ENCODE measurements at regions not wholly inside any gene's neighbourhood (a gene's known extent, or its start where the extent isn't known, plus 50 kb on each side); places are given as distances from the start of the nearest gene placed in this dataset.

DNA sequence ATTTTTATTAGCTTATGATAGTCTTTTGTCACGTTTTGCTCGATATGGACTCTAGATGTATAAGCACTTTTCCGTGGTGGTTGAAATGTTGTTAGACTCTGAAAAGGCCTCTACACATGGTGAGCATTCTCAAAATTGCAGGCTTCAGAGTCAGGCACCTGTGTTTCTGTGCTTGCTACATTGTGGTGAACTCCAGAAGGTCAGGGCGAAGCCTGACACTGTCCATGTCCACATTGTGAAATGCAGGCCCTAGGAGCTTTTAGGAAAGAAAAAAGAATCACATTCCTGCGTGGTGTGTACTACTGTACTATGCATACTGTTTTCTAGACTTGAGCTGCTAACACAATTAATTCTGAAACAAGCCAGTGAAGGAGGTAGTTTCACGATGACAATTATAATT is 86.3 kb downstream of the HS3ST1 start:
- Histone ChIP-seq H3K9me3 (ENCODE audit: insufficient read depth, low read depth, low read length) (no peaks in the 10 kb centered on the region), H2AFZ (ENCODE audit: low read length) (no peak overlapping the region), H3F3A (ENCODE audit: low read depth) (no peaks in the 10 kb centered on the region), H3K27me3 (ENCODE audit: insufficient read depth, low read length, poor library complexity, severe bottlenecking) (no peaks in the 10 kb centered on the region), H3K9ac (ENCODE audit: low read depth, low read length, poor library complexity, severe bottlenecking) (no peak overlapping the region), H3K4me3 (ENCODE audit: low read length, poor library complexity, severe bottlenecking) (no peak overlapping the region), H4K20me1 (ENCODE audit: insufficient read depth, low read length, poor library complexity, severe bottlenecking) (no peaks in the 10 kb centered on the region), H3K4me2 (ENCODE audit: low read depth, low read length, poor library complexity, severe bottlenecking) (no peak overlapping the region), H3K79me2 (ENCODE audit: insufficient read depth, low read length) (no peaks in the 10 kb centered on the region), H3K9me2 (replicated peaks; ENCODE audit: low read depth, low read length) (no peaks in the 10 kb centered on the region), H3K36me3 (ENCODE audit: insufficient read depth, low read length) (no peaks in the 10 kb centered on the region), H3K4me1 (ENCODE audit: insufficient read depth, low read length, poor library complexity, severe bottlenecking) (no peaks in the 10 kb centered on the region)
- TF ChIP-seq, protein P1, sequence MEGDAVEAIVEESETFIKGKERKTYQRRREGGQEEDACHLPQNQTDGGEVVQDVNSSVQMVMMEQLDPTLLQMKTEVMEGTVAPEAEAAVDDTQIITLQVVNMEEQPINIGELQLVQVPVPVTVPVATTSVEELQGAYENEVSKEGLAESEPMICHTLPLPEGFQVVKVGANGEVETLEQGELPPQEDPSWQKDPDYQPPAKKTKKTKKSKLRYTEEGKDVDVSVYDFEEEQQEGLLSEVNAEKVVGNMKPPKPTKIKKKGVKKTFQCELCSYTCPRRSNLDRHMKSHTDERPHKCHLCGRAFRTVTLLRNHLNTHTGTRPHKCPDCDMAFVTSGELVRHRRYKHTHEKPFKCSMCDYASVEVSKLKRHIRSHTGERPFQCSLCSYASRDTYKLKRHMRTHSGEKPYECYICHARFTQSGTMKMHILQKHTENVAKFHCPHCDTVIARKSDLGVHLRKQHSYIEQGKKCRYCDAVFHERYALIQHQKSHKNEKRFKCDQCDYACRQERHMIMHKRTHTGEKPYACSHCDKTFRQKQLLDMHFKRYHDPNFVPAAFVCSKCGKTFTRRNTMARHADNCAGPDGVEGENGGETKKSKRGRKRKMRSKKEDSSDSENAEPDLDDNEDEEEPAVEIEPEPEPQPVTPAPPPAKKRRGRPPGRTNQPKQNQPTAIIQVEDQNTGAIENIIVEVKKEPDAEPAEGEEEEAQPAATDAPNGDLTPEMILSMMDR (conservative IDR thresholded peaks at IDR 0.05; ENCODE audit: low read length): no peak

DNA sequence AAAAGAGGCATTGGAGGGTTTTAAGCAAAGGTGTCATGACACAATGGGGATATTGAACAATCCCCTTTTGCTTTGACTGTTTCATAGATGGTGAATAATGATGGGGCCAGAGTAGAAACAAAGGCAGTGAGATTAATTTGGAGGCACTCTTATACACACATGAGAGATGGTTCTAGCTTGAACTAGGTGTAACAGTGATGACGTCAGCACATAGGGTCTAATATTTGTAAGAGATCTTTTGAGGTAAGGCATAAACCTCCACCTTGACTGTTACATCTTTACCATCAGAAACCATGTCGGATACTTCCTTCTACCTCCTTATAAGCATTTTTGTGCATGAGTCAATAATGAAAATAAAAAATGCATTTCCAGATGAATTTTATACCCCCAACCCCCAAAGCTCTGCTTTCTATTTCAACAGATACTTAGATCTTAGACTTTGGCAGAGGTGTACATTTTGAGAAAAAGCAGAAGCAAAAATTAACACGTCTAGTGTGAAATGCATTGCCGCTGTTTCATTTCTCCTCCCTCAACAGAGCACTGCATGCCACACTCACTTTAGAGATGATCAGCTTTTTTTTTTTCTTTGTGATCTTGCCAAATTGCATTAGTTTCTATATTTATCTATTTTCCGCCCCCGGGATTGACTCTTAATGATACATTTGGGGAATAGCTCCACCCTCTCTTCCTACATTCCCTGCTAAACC is 87.2 kb downstream of the HS3ST1 start:
- no peak overlapping the region for H3K4me2 ChIP-seq (ENCODE audit: low read depth, low read length, poor library complexity, severe bottlenecking)
- TF ChIP-seq EZH2phosphoT487 (IDR thresholded peaks at IDR 0.05; ENCODE audit: borderline replicate concordance): no peak
- TF ChIP-seq, protein P1 (conservative IDR thresholded peaks at IDR 0.05; ENCODE audit: low read length): no peak
- H2AFZ ChIP-seq (ENCODE audit: low read length): no peak overlapping the region
- no peak overlapping the region for H3K9ac ChIP-seq (ENCODE audit: low read depth, low read length, poor library complexity, severe bottlenecking)
- no peaks in the 10 kb centered on the region for H3K27me3 ChIP-seq (ENCODE audit: insufficient read depth, low read length, poor library complexity, severe bottlenecking)
- no peaks in the 10 kb centered on the region for H3K36me3 ChIP-seq (ENCODE audit: insufficient read depth, low read length)
- no peaks in the 10 kb centered on the region for H3K9me2 ChIP-seq (replicated peaks; ENCODE audit: low read depth, low read length)
- no peaks in the 10 kb centered on the region for H3K9me3 ChIP-seq (ENCODE audit: insufficient read depth, low read depth, low read length)
- H3F3A ChIP-seq (ENCODE audit: low read depth): no peaks in the 10 kb centered on the region
- H3K4me1 ChIP-seq (ENCODE audit: insufficient read depth, low read length, poor library complexity, severe bottlenecking): no peaks in the 10 kb centered on the region
- H3K4me3 ChIP-seq (ENCODE audit: low read length, poor library complexity, severe bottlenecking): no peak overlapping the region
- no peaks in the 10 kb centered on the region for H4K20me1 ChIP-seq (ENCODE audit: insufficient read depth, low read length, poor library complexity, severe bottlenecking)
- H3K79me2 ChIP-seq (ENCODE audit: insufficient read depth, low read length): no peaks in the 10 kb centered on the region

DNA sequence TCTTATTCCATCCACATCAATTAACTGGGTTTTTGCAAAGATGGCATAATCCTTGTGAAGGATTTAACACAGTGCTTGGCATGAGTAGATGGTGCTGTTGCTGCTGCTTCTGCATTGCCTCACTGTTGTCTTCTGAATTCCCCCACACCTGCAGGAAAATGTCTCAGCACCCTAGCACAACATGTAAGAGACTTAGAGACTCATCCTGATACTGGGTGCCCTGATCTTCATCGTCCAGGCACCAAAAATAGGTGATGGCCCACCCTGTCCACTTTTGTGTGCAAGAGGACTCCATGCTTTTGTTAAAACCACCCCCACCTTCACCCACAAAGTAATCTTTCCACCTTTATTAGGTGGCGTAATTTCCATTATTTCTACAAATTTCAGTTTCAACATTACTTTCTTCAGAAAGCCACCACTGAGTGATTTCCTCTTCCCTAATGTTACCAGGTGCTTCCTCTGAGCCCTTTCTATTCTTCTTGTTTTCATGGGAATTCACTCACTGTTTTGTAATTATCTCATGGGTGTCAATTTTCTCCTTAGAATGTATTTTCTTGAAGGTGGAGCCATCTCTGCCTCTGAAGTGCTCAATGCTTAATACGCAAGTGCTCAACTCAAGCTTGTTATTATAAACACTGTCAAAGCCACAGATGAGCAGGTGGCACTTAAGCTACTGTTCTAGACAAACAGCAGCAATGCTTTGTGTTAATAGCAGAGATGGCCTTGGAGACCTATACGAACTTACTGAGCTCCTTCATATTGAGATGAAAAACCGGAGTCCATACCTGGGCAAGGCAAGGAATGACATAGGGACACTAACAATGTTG is 89.5 kb downstream of the HS3ST1 start:
- Histone ChIP-seq H3K9me2 (replicated peaks; ENCODE audit: low read depth, low read length) (no peaks in the 10 kb centered on the region), H3K9ac (ENCODE audit: low read depth, low read length, poor library complexity, severe bottlenecking) (no peak overlapping the region), H3K27me3 (ENCODE audit: insufficient read depth, low read length, poor library complexity, severe bottlenecking) (no peaks in the 10 kb centered on the region), H4K20me1 (ENCODE audit: insufficient read depth, low read length, poor library complexity, severe bottlenecking) (no peaks in the 10 kb centered on the region), H2AFZ (ENCODE audit: low read length) (no peak overlapping the region), H3K79me2 (ENCODE audit: insufficient read depth, low read length) (no peaks in the 10 kb centered on the region), H3K36me3 (ENCODE audit: insufficient read depth, low read length) (no peaks in the 10 kb centered on the region), H3F3A (ENCODE audit: low read depth) (no peaks in the 10 kb centered on the region), H3K4me3 (ENCODE audit: low read length, poor library complexity, severe bottlenecking) (no peak overlapping the region), H3K4me1 (ENCODE audit: insufficient read depth, low read length, poor library complexity, severe bottlenecking) (no peaks in the 10 kb centered on the region), H3K4me2 (ENCODE audit: low read depth, low read length, poor library complexity, severe bottlenecking) (no peak overlapping the region), H3K9me3 (ENCODE audit: insufficient read depth, low read depth, low read length) (no peaks in the 10 kb centered on the region)
- no peak for TF ChIP-seq EZH2phosphoT487 (IDR thresholded peaks at IDR 0.05; ENCODE audit: borderline replicate concordance)
- TF ChIP-seq, protein P1 (conservative IDR thresholded peaks at IDR 0.05; ENCODE audit: low read length): no peak

All from Loucy (cell line).